SW480 (cell line): ENCODE measurements at regions not wholly inside any gene's neighbourhood (a gene's known extent, or its start where the extent isn't known, plus 50 kb on each side); places are given as distances from the start of the nearest gene placed in this dataset.

Source experiments
- DNase-seq: peaks from one replicate; pipeline ENCODE4 v3.0.0-alpha.2; 2016; ENCODE audit warnings: low spot score

GRCh38 chr7:46233585-46234329 is 312.7 kb upstream of the IGFBP3 start:
- no peak for DNase-seq

DNA sequence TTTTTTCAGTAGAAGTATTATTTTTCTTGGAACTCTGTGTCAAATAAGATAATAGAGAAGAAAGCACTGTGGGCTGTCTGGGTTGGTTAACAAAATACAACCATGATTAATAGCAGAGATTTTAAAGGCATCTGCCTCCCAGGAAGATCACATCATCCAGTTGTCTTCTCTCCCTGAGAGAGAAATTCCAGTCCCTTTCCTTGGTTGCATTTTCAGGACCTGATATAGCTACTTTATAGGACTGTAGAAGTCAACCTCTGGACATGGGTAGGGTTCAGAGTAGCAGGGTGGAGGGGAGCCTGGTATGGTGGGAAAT is 309.9 kb upstream of the IGFBP3 start:
- DNase-seq = no peak

DNA sequence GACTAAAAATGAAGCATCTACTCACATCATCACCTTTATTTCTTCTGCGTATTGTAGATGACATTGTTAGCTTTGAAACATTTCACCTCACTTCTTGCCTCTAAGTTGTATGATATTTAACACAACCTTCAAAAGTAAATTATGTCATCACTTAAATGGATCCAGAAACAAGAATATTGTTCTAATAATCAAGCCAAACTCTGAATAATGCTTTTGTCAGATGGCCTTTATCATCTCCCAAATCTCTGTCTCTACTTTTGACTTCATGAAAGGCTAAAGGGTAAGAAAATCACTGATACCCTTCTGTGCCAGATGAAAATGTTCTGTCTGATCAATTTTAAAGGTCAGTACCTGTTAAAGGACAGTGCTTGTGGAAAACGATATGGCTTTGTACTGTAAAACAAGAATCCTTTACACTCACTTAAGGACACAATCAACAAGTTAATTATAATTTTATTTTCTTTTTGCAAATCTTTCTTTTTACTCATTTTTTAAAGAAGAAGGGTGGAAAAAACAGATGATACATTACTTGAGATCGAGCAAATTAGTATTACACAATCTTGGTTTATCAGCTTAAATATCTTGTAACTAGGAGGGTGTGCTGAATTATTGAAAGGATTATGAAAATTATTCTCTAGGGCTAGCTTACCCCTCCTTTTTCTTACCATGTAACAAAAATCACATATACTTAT is 309.4 kb upstream of the IGFBP3 start:
- no peak for DNase-seq

- no peak for DNase-seq
Observed at GRCh38 chr7:46229409-46229808, 308.3 kb upstream of the IGFBP3 start.

GRCh38 chr7:46226860-46227259 is 305.8 kb upstream of the IGFBP3 start:
- DNase-seq = no peak

DNA sequence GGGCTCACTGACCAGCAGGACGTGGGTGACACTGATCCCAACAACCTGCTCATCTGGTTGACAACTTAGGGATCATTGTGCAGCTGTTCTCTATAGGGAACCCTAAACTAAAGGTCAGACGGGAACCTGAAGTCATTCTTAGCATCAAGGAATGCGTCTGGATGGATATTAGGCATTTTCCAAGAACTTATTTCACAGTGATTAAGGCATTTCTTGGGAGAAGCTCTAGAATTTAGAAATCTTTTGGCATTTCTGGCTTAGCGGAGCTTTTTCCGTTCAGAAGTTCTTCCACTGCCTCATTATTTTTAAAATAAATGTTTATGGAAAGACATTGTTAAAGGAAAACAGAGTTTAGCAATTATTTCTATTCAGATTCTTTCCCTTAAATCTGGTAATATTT is 303.3 kb upstream of the IGFBP3 start:
- no peak for DNase-seq

DNA sequence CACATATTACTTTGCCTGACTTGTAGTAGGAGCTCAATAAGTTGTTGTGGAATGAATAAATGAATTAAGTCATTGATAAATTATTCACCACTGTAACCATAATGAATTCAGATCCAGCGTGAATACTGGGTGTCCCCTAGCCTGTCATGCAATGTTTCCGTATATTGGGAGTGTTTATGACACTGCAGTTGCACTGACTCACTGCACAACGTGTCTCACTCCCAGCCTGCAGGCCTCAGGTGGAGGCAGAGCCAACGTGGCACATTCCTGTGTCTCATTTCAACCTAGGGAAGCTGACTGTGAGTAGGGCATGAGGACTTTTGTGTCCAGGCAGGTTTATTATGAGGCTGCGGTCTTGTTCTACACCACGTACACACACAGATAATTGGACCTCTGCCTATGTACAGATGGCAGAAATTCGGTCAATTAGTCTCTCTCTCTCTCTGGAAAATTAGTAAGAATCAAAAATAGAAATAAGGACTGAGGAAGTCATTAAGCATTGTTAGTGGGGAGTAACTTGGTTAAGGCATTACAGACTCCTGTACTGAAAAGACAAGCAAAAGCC is 299.1 kb upstream of the IGFBP3 start:
- DNase-seq = peak; percentile 94

DNA sequence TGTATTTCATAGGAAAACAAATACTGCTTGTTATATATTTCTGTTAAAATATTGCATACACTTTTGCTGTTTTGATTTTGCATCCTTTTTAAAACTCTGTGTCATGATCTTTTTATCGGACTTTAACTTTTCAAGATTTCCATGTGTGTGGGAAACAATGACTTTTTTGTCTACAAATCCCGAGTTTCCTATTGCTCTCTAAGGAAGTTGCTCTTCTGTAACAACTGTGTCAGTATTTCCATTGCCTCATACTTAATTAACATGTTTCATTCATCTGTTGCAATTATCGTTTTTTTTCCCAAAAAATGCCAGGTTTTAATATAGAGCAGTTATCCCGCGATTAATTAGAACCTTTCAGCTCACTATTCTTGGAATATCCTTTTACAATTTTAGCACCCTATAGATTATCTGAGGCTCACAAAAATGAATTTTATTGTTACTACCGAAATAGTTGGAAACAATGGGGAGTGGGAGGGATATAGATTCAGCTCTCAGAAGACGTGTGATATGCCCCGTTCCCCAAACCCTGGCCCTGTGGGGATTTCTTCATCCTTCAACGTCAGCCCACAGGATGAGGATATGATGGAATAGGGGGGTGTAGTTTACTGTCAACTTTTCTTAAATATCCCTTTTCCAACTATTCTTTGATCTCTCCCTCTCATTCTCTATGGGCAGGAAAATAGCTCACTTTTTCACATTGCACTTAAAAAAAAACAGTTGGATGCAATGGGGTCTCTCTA is 297.6 kb upstream of the IGFBP3 start:
- no peak for DNase-seq

- DNase-seq = peak; percentile 99
Observed at GRCh38 chr7:46215987-46216567, 295.0 kb upstream of the IGFBP3 start.

GRCh38 chr7:46214526-46214925 is 293.5 kb upstream of the IGFBP3 start:
- no peak for DNase-seq

GRCh38 chr7:46213154-46213537 is 292.1 kb upstream of the IGFBP3 start:
- DNase-seq = no peak

DNA sequence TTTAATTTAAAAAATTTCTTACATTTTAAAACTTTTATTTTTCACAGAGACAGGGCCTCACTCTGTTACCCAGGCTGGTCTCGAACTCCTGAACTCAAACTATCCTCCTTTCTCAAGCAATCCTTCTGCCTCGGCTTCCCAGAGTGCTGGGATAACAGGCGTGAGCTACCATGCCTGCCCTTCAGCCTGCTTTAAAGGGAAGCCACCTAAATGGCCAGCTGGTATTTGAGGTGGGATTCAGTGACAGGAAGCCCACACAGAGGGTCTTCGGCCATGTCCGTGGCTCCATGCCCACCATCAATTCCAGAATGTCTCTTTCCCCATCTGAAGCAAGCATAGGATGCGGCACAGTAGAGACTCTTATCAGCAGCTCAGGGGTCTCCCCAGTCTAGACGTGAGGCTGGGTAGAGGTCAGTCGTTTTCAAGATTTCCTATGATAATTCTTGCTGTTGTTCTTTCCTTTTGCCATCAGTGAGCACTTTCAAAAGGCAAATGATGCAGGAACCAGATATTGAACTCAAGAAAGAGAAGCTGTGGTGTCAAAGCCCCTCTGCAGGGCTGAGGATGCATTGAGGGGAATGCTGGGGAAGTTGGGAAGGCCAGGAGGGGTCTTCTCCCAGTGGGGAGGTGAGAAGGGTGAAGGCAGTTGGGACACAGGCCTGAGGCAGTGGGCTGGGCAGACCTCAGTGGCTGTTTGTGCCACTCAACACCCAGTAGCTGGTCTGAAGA is 291.5 kb upstream of the IGFBP3 start:
- DNase-seq = no peak

DNA sequence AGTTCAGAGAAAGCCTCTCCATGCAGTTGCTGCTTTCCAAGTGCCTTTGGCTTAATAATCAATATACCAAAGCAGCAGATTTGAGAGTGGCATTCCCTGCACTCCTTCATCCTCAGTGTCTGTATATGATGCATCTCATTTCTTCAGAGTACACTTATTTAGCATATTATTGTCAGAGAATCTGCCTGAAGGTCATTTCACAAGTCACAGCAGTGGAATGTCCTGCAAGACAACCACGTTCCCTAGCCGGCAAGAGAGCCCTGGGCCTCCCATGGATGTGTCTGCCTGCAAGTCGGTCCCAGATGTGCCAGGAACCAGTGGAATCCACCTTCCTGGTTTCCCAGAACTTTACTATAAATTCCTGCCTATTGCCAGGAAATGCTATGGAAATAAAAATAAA is 289.4 kb upstream of the IGFBP3 start:
- DNase-seq = no peak

- DNase-seq = no peak
Observed at GRCh38 chr7:46209611-46210388, 288.7 kb upstream of the IGFBP3 start.

DNA sequence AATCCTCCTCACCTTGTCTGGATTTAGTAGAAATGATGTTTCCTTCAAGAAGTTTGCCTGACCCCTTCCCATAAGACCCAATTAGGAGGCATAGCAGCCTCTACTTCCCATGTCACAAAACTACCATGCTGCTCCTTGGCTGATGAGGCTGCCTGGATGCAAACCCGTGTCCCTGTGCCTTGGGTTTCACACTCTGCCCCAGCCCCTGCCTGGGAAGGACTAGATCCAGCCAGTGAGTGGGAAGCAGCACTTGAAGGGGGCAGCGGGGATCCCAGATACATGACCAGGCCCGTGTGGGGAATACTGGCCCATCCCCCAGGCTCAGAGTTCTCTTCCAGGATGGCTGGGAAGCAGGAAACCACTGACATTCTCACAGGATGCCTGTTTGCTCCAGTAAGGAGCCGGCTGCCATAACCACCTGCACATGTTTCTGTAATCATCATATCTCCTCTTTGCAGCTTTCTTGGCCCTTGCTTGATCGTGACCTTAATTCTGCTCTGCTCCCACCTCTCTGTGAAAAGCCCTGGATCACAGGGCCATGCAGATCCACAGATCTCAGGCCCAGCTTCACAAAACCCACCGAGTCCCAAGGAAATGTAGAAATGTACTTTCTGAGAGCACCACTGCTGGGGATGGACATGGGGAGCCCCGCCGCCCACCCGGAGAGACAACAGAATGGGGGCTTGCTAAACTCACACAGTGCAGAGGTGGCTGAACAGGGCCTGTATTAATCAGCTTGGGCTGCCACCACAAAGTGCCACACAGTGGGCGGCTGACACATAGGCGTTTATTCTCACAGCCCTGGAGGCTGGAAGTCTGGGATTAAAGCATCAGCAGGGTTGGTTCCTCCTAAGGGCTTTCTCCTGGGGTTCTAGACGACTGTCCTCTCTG is 287.8 kb upstream of the IGFBP3 start:
- no peak for DNase-seq

DNA sequence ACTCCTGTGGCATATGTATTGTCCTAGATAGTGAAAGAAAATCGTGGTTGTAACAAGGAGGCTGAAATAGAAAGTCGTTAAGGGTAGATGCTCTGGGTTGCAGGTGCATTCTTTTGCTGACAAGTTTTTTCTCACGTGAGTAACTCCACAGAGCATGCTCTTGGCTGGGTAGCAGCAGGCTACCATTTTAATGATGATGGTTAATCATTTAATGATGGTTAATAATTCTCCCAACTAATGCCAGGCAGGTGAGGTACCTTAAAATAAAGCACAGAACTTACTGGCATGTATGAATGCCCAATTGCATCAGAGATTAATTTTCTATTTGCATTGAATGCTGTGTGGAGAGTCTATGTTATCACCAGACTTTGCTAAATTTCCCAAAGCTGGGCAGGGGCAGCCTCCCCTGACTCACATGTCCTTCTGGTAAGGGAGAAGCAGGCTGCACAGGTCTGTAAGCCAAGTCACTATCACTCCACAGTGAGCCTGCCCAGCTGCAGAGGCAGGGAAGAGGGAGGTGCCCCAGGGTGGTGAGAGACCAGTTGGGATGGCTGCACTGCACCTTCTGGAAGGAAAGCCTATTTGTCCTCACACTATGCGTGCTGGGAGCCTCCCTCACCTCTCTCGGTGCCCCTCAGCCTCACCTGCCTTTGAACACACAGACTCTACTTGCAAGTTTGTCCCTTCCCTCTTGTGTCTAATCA is 287.0 kb upstream of the IGFBP3 start:
- peak; percentile 69 for DNase-seq

DNA sequence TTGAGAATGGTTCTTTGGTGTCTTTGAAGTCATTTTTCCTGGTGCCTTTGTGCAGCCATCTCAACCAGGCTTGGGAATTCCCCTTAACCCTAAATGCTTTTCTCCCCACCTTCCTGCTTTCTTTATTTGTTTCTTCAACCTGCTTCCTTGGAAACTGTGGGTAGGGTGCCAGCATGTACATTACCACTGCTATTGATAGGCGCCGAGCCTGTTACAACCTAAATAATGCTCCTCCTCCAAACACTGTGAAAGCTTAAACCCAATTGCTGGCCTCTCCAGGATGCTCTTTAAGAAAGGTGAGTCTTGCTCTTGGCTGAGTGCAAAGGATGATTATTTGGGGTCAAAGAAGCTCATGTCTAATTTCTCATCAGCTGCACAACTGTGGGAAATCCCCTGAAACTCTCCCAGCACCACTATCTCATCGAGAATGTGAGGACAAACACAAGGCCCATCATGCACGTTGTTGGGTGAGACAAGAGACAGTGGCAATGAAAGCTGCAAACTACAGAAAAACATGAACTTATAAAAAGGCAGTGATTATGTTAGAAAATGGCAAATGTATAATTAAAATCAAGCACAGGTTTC is 285.5 kb upstream of the IGFBP3 start:
- peak; percentile 48 for DNase-seq

DNA sequence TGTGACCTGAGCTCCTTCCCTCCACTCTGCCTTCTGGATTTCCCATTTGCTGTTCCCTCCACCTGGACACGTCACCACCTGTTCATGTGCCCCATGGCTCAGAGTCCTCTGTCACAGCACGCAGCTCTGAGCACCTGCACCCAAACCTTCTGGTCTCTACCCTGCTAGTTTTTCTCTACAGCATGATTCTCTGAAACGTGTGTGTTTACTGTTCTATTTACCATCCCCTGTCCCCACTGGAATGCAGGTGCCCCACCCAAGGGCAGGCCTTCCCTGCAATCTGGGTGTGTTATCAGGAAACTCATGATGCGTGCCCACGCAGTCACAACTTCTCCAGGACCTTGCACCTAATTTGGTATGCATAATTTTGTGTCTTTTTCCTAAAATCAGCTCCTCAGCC is 284.4 kb upstream of the IGFBP3 start:
- DNase-seq = peak; percentile 99

- DNase-seq = no peak
Observed at GRCh38 chr7:46203926-46204325, 282.9 kb upstream of the IGFBP3 start.
